Testis (tissue), 2 donors: ENCODE measurements at regions not wholly inside any gene's neighbourhood (a gene's known extent, or its start where the extent isn't known, plus 50 kb on each side); places are given as distances from the start of the nearest gene placed in this dataset.

ENCODE experiments used
- POLR2A ChIP-seq: fragments of 450-650 bp; IDR thresholded peaks from one replicate; pipeline ENCODE4 v1.6.1; 2017; ENCODE audit warnings: antibody characterized with exemption, mild to moderate bottlenecking, moderate library complexity
- TF ChIP-seq, protein P1 (sequence below), 3 experiments: fragments of 450-650 bp in 2 of 3; fragments of 200-600 bp in 1 of 3; sonication (generic) in 1 of 3; IDR thresholded peaks; one replicate each; pipeline ENCODE4 v1.5.1; 2016 to 2019; ENCODE audit warnings: antibody characterized with exemption in 3 of 3, mild to moderate bottlenecking in 2 of 3, moderate library complexity in 1 of 3

DNA sequence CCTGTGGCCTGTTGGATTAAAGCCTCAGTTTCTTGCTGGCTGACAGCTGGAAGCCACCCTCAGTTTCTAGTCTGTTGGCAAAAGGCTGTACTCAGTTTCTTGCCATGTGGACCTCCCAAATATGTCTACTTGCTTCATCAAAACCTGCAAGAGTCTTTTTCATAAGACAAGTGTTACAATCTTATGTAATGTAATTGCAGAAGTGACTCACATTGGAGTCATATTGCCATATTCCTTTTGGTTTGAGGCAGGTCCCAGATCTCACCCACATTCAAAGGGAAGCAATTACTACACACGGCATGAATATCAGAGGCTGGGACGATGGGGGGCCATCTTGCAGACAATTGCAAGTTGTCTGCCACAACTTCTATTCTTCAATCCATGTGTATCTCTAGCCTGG is 286.7 kb upstream of the IL12B start:
- TF ChIP-seq, protein P1, sequence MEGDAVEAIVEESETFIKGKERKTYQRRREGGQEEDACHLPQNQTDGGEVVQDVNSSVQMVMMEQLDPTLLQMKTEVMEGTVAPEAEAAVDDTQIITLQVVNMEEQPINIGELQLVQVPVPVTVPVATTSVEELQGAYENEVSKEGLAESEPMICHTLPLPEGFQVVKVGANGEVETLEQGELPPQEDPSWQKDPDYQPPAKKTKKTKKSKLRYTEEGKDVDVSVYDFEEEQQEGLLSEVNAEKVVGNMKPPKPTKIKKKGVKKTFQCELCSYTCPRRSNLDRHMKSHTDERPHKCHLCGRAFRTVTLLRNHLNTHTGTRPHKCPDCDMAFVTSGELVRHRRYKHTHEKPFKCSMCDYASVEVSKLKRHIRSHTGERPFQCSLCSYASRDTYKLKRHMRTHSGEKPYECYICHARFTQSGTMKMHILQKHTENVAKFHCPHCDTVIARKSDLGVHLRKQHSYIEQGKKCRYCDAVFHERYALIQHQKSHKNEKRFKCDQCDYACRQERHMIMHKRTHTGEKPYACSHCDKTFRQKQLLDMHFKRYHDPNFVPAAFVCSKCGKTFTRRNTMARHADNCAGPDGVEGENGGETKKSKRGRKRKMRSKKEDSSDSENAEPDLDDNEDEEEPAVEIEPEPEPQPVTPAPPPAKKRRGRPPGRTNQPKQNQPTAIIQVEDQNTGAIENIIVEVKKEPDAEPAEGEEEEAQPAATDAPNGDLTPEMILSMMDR (IDR thresholded peaks at IDR 0.05): no peak
- TF ChIP-seq POLR2A: no peak
